RCC 7860 (cell line): ENCODE measurements at regions not wholly inside any gene's neighbourhood (a gene's known extent, or its start where the extent isn't known, plus 50 kb on each side); places are given as distances from the start of the nearest gene placed in this dataset.

Experiments used
- DNase-seq: peaks from one replicate; pipeline ENCODE4 v3.0.0-alpha.2; 2015; ENCODE audit warnings: low spot score
- FAIRE-seq: peaks from 2 replicates; lab custom pipeline; 2012; peaks lifted over from hg19 to GRCh38; lab: Jason Lieb, UNC

- FAIRE-seq (no peak), DNase-seq (no peak)
These were observed 65.0 kb upstream of the IRF2BP2 start for GRCh38 chr1:234675006-234675405.

- FAIRE-seq: no peak
These were observed 64.3 kb upstream of the IRF2BP2 start for GRCh38 chr1:234674218-234674815.

GRCh38 chr1:234672349-234673135 lies 62.6 kb upstream of the IRF2BP2 start:
- no peak for DNase-seq
- FAIRE-seq: no peak

More at GRCh38 chr1:234674218-234674815, 64.3 kb upstream of the IRF2BP2 start:
- DNase-seq: no peak

DNA sequence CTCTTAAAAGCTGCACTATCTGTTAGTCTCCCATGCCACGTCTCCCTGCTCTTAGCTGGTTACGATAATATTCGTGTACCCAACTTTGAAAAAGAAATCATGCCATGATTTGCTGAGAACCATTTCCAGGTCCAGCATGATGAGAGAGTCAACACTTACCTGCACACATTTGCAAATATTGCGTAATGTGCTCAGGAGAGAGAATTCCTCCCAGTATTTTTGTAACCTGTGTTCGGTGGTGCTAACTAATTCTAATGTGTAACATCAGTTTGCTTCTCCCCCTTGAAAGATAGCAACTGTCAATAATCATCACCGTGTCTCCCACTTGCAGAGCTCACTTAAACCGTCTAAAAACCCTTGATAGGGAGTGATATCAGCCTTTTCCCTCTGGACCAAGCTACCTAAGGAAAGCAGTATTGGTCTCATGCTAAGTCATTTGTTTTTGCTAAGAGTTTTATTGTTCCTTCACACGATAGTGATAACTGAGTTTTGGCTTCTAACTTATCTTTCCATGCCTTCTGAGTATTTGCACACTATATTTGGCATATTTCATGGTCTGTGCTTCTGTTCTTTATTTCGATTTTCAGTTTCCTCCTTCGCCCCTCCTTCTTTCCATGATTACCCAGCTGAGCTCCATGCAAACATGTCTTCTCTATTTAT lies 61.1 kb upstream of the IRF2BP2 start:
- no peak for FAIRE-seq

DNA sequence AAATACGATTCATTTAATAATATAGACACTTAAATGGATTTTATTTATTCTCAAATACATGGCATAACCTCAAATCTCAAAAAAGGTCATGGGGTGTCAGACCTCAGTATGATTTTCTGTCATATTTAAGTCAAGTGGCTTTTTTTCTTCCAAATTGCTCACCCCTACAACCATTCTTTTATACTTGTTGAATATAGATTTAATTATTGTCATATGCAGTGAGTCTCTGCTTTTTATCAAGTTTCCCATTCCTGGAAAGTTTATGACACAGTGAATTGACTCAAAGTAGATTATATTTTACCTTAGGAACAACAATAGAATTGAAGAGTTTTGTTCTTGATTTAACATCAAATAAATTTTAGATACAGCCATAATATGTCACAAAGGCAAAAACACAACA lies 59.5 kb upstream of the IRF2BP2 start:
- DNase-seq (no peak), FAIRE-seq (no peak)

More for the DNA sequence above, 61.1 kb upstream of the IRF2BP2 start:
- DNase-seq: no peak

GRCh38 chr1:234668577-234668955 lies 58.6 kb upstream of the IRF2BP2 start:
- DNase-seq (no peak), FAIRE-seq (no peak)

GRCh38 chr1:234667600-234668576 lies 57.9 kb upstream of the IRF2BP2 start:
- DNase-seq (no peak), FAIRE-seq (no peak)

DNA sequence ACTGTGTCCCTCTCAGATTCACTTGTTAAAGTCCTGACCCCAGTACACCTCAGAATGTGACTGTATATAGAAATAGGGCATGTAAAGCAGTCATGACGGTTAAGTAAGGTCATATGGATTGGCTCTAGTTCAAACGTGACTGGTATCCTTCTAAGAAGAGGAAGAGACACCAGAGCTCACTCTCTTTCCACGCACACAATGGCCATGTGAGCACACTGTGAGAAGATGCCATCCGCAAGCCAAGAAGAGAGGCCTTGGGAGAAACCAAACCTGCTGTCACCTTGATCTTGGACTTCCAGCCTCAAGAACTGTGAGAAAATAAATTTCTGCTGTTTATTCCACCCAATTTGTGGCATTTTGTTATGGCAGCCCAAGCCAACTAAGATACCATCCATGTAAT lies 56.8 kb upstream of the IRF2BP2 start:
- no peak for DNase-seq
- FAIRE-seq: no peak

- DNase-seq (no peak), FAIRE-seq (no peak)
These were observed 56.1 kb upstream of the IRF2BP2 start for GRCh38 chr1:234665975-234666605.

- DNase-seq (no peak), FAIRE-seq (no peak)
These were observed 52.2 kb upstream of the IRF2BP2 start for GRCh38 chr1:234662148-234662547.

GRCh38 chr1:234661317-234661928 lies 51.4 kb upstream of the IRF2BP2 start:
- no peak for FAIRE-seq
- no peak for DNase-seq

DNA sequence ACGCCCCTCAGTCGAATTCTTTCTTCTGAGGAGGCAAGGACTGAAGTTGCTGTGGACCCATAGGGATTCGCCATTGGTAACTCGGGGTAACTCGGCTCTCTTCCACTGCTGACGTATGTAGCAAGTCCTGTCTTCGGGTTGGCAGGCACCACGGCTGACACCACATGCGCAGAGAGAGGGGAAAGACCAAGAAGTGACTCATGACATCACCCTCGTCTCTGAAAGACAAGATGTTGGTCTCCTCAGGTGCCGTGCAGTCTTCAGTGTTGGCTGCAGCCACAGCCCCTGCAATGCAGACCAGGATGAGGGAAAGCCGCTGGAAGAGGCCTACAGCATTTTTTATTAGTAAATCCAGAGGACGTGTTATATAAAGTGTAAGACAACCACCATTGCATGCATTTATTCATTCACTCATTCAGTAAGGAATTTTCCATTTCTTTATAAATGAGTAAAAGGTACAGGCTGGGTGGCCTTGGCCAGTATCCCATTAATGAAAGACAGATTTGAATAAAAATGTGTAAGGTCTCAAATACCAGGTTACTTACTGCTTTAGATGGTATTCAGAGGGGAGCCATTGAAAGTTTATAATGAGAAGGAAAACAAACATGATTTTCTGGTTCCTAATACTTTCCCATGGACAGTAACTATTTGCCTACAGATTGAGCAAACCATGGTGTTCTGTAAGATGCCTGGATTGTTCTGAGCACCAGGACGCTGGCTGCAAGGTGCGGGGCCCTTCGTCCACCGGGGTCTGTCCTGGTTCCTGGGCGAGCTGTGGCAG lies 50.7 kb upstream of the IRF2BP2 start:
- no peak for FAIRE-seq
- DNase-seq: no peak
